ENCODE measurements at regions not wholly inside any gene's neighbourhood (a gene's known extent, or its start where the extent isn't known, plus 50 kb on each side); places are given as distances from the start of the nearest gene placed in this dataset.

DNA sequence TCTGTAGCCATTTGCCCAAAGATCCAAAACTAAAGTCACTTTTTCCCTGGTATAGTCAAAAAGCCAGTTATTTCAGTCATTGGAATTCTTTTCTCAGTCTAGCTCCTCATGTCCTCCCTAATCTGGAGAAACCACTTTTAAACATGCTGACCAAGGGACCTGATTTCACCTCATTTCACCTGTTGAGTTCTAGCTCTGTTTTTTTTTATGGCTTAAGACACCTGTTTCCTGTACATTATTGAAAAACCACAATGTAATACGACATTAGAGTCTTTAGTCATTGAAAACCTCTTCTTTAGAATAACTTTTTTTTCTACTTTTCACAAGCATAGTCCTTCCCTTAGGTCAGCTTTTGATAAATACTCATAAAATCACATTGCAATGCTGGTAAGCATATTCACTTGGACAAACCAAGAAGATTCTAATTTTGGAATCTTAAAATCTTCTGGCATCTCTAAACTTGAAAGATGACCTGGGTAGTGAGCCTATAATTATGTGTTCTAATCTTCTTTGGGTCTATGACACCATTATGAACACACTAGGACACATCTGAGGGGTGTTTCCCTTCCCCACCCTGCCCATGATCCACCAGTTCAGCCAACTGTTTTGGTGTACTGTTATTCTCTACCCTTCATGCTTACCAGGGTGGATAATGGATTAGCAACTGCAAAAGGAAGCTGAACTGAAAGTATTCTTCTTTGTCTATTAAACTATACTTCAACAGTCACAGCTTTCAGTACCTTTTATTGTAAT, 103.5 kb upstream of the FXR1 start:
- TF ChIP-seq EZH2 (optimal IDR thresholded peaks at IDR 0.05; ENCODE audit: low read depth, low read length) (no peak), CTCF (IDR thresholded peaks at IDR 0.05; ENCODE audit: low read length) (no peak)
